OCI-LY1 (cell line): ENCODE measurements at regions not wholly inside any gene's neighbourhood (a gene's known extent, or its start where the extent isn't known, plus 50 kb on each side); places are given as distances from the start of the nearest gene placed in this dataset.

Experiments
- H2AFZ ChIP-seq: fragments of 200-600 bp; sonication (generic), shearing (Covaris generic); 2 replicates; pipeline ENCODE4 v1.6.0; 2014; ENCODE audit warnings: antibody characterized with exemption, mild to moderate bottlenecking, low read length
- H3F3A ChIP-seq: fragments of 200-600 bp; sonication (generic), shearing (Covaris generic); 2 replicates; pipeline ENCODE4 v1.6.0; 2014; ENCODE audit warnings: mild to moderate bottlenecking, antibody characterized with exemption, low read length, moderate library complexity; ENCODE audit not compliant: insufficient read depth
- H3K27ac ChIP-seq: fragments of 200-600 bp; sonication (generic); 2 replicates; pipeline ENCODE4 v1.5.1; 2014; ENCODE audit warnings: low read length, mixed run types, mild to moderate bottlenecking, low read depth; ENCODE audit not compliant: poor library complexity, severe bottlenecking
- H3K27me3 ChIP-seq: fragments of 200-600 bp; sonication (generic); 2 replicates; pipeline ENCODE4 v1.6.0; 2014; ENCODE audit warnings: antibody characterized with exemption, mild to moderate bottlenecking, low read length, moderate library complexity; ENCODE audit not compliant: insufficient read depth
- H3K36me3 ChIP-seq: fragments of 200-600 bp; sonication (generic); 2 replicates; pipeline ENCODE4 v1.6.1; 2014; ENCODE audit warnings: mild to moderate bottlenecking, antibody characterized with exemption, low read length, moderate library complexity, mixed read lengths; ENCODE audit not compliant: insufficient read depth
- H3K4me1 ChIP-seq: fragments of 200-600 bp; sonication (generic); 2 replicates; pipeline ENCODE4 v1.5.1; 2014; ENCODE audit warnings: mild to moderate bottlenecking, low read length, moderate library complexity; ENCODE audit not compliant: insufficient read depth, severe bottlenecking
- H3K4me2 ChIP-seq: fragments of 200-600 bp; sonication (generic), shearing (Covaris generic); 2 replicates; pipeline ENCODE4 v1.6.1; 2014; ENCODE audit warnings: low read length
- H3K4me3 ChIP-seq: fragments of 200-600 bp; sonication (generic); 2 replicates; pipeline ENCODE4 v1.5.1; 2014; ENCODE audit warnings: low read length, low read depth, mild to moderate bottlenecking, mixed read lengths; ENCODE audit not compliant: poor library complexity, severe bottlenecking
- H3K79me2 ChIP-seq: fragments of 200-600 bp; shearing (Covaris generic); 2 replicates; pipeline ENCODE4 v1.6.1; 2016; ENCODE audit warnings: mixed run types, low read length, mixed read lengths; ENCODE audit not compliant: insufficient read depth
- H3K9ac ChIP-seq: fragments of 200-600 bp; sonication (generic), shearing (Covaris generic); 2 replicates; pipeline ENCODE4 v1.6.1; 2014; ENCODE audit warnings: mild to moderate bottlenecking, low read length, mixed read lengths
- H3K9me2 ChIP-seq: fragments of 200-600 bp; sonication (generic), shearing (Covaris generic); 2 replicates; pipeline ENCODE4 v1.6.1; 2014; ENCODE audit warnings: low read depth, mild to moderate bottlenecking, low read length, mixed read lengths
- H3K9me3 ChIP-seq: fragments of 200-600 bp; shearing (Covaris generic); 2 replicates; pipeline ENCODE4 v1.6.1; 2014; ENCODE audit warnings: low read length, mixed read lengths
- H4K20me1 ChIP-seq: fragments of 200-600 bp; sonication (generic), shearing (Covaris generic); 2 replicates; pipeline ENCODE4 v1.6.0; 2016; ENCODE audit warnings: mild to moderate bottlenecking, low read length; ENCODE audit not compliant: insufficient read depth
- EZH2 ChIP-seq: fragments of 200-600 bp; sonication (generic), shearing (Covaris generic); IDR thresholded peaks from 2 replicates; pipeline ENCODE4 v1.8.0; 2017; ENCODE audit warnings: borderline replicate concordance, mixed run types, mild to moderate bottlenecking, antibody characterized with exemption, low read length, moderate library complexity, mixed read lengths
- TF ChIP-seq, protein P1 (sequence below): fragments of 200-600 bp; sonication (generic), shearing (Covaris generic); IDR thresholded peaks from 2 replicates; pipeline ENCODE4 v1.5.1; 2017; ENCODE audit warnings: mild to moderate bottlenecking, antibody characterized with exemption, low read length, moderate library complexity, mixed read lengths

DNA sequence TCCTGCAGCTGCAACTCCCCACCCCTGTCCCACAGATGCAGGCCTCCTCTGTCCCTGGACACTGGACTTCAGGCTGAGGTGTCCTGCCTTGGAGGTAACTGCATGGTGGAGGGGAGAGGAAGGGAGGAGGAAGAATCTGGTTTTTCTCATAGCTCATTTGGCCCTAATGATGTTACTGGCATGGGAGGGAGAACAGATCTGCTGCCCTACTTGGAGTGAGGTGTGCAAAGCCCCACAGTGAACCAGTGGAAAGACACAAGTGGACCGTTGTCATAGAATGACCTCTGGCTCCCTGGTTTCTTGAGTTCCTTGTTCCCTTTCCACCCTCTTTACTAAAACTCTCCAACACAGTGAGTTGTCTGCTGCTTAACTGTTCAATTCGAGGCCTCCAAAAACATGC, 215.9 kb downstream of the BARX2 start:
- Histone ChIP-seq H4K20me1 (no peaks in the 10 kb centered on the region), H3K27ac (no peak overlapping the region), H3K4me2 (no peak overlapping the region), H3K27me3 (no peaks in the 10 kb centered on the region), H3K4me3 (no peak overlapping the region), H3K36me3 (no peaks in the 10 kb centered on the region), H3K4me1 (no peaks in the 10 kb centered on the region), H3K9me2 (no peaks in the 10 kb centered on the region), H3K9ac (no peak overlapping the region), H3F3A (no peaks in the 10 kb centered on the region), H3K79me2 (no peaks in the 10 kb centered on the region), H3K9me3 (no peaks in the 10 kb centered on the region), H2AFZ (no peak overlapping the region)
- TF ChIP-seq, protein P1, sequence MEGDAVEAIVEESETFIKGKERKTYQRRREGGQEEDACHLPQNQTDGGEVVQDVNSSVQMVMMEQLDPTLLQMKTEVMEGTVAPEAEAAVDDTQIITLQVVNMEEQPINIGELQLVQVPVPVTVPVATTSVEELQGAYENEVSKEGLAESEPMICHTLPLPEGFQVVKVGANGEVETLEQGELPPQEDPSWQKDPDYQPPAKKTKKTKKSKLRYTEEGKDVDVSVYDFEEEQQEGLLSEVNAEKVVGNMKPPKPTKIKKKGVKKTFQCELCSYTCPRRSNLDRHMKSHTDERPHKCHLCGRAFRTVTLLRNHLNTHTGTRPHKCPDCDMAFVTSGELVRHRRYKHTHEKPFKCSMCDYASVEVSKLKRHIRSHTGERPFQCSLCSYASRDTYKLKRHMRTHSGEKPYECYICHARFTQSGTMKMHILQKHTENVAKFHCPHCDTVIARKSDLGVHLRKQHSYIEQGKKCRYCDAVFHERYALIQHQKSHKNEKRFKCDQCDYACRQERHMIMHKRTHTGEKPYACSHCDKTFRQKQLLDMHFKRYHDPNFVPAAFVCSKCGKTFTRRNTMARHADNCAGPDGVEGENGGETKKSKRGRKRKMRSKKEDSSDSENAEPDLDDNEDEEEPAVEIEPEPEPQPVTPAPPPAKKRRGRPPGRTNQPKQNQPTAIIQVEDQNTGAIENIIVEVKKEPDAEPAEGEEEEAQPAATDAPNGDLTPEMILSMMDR, result no peak
- no peak for TF ChIP-seq EZH2

GRCh38 chr11:129592191-129592590, 216.5 kb downstream of the BARX2 start:
- Histone ChIP-seq H2AFZ (no peak overlapping the region), H3K9me3 (no peaks in the 10 kb centered on the region), H3K9me2 (no peaks in the 10 kb centered on the region), H3K4me3 (no peak overlapping the region), H4K20me1 (no peaks in the 10 kb centered on the region), H3K36me3 (no peaks in the 10 kb centered on the region), H3K27ac (no peak overlapping the region), H3K9ac (no peak overlapping the region), H3K4me2 (no peak overlapping the region), H3K79me2 (no peaks in the 10 kb centered on the region), H3K27me3 (no peaks in the 10 kb centered on the region), H3K4me1 (no peaks in the 10 kb centered on the region), H3F3A (no peaks in the 10 kb centered on the region)
- no peak for TF ChIP-seq EZH2
- TF ChIP-seq, protein P1, result no peak

DNA sequence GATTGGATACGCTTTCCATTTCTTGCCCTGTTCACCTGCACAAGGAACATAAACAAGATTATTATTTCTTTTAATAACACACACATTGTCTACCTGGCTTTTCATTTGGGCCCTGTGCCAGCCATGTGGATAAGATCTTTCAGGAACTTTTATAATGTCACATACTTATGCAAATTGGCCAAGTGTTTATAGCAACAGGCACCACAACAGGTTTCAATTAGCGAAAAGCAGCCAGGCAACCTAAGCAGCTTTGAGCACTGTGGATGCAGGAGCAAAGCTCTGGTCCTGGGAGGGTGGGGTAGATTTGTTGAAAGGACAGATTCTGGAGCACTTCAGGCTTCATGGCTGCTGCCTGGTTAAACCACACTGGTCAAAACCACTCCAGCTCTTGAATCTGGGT, 217.4 kb downstream of the BARX2 start:
- H3F3A ChIP-seq, result no peaks in the 10 kb centered on the region
- H3K4me2 ChIP-seq, result no peak overlapping the region
- no peaks in the 10 kb centered on the region for H3K9me2 ChIP-seq
- TF ChIP-seq, protein P1, result no peak
- TF ChIP-seq EZH2, result no peak
- H4K20me1 ChIP-seq, result no peaks in the 10 kb centered on the region
- no peaks in the 10 kb centered on the region for H3K36me3 ChIP-seq
- no peak overlapping the region for H3K27ac ChIP-seq
- H3K27me3 ChIP-seq, result no peaks in the 10 kb centered on the region
- H3K4me3 ChIP-seq, result no peak overlapping the region
- no peaks in the 10 kb centered on the region for H3K79me2 ChIP-seq
- no peak overlapping the region for H3K9ac ChIP-seq
- H3K4me1 ChIP-seq, result no peaks in the 10 kb centered on the region
- H3K9me3 ChIP-seq, result no peaks in the 10 kb centered on the region
- H2AFZ ChIP-seq, result no peak overlapping the region
